ENCODE measurements at regions not wholly inside any gene's neighbourhood (a gene's known extent, or its start where the extent isn't known, plus 50 kb on each side); places are given as distances from the start of the nearest gene placed in this dataset.

- no peak for TF ChIP-seq CTCF (IDR thresholded peaks at IDR 0.05)
- no peak for TF ChIP-seq POLR2AphosphoS5 (IDR thresholded peaks at IDR 0.05)
- TF ChIP-seq POLR2A (IDR thresholded peaks at IDR 0.05), result no peak
Measured at GRCh38 chr3:135368316-135368715, 573.3 kb downstream of the EPHB1 start.
